ENCODE measurements at regions not wholly inside any gene's neighbourhood (a gene's known extent, or its start where the extent isn't known, plus 50 kb on each side); places are given as distances from the start of the nearest gene placed in this dataset.

GRCh38 chr2:207353836-207354235 is 175.9 kb upstream of the CREB1 start:
- H3K9me3 Mint-ChIP-seq: peaks cover 0 to 3% (median 0%) of the 10 kb centered on the region in 7 donors
- Histone ChIP-seq H3K4me2 (replicated peaks; ENCODE audit: extremely low read depth, low read length, poor library complexity, severe bottlenecking) (no peak overlapping the region), H3K27ac (ENCODE audit: low read depth in 1 of 2, low read length in 2 of 2) (no peak overlapping the region), H3K9ac (ENCODE audit: insufficient read depth, low read length, poor library complexity, severe bottlenecking) (no peak overlapping the region), H3K9me3 (replicated peaks in 1 of 2; ENCODE audit: control insufficient read depth in 1 of 2, insufficient read depth in 1 of 2, low read length in 2 of 2) (no peaks in the 10 kb centered on the region), H3K27me3 (ENCODE audit: control insufficient read depth in 2 of 2, insufficient read depth in 2 of 2, low read length in 2 of 2) (no peaks in the 10 kb centered on the region), H3K4me3 (replicated peaks in 1 of 3; ENCODE audit: low read depth in 2 of 3, low read length in 3 of 3) (no peak overlapping the region), H4K20me1 (ENCODE audit: insufficient read depth, low read length) (no peaks in the 10 kb centered on the region), H2AFZ (ENCODE audit: insufficient read depth, low read depth, low read length, poor library complexity, severe bottlenecking) (no peak overlapping the region), H3K79me2 (ENCODE audit: insufficient read depth, low read length) (no peaks in the 10 kb centered on the region), H3K36me3 (replicated peaks in 1 of 2; ENCODE audit: control insufficient read depth in 1 of 2, insufficient read depth in 2 of 2, low read length in 2 of 2) (no peaks in the 10 kb centered on the region), H3K4me1 (ENCODE audit: control insufficient read depth in 1 of 2, insufficient read depth in 2 of 2, low read length in 2 of 2) (no peaks in the 10 kb centered on the region)
- H3K4me3 Mint-ChIP-seq: no peak overlapping the region
- no CpG with 5 or more reads among the region's 1 CpG for WGBS (ENCODE audit: insufficient coverage)
- H3K36me3 Mint-ChIP-seq: no peaks in the 10 kb centered on the region
- H3K27ac Mint-ChIP-seq: no peak overlapping the region
- intact Hi-C loops (cut with micrococcal nuclease): no loop called here
- DNase-seq: no peak
- peaks cover 0 to 4% (median 2%) of the 10 kb centered on the region in 3 donors for H3K27me3 Mint-ChIP-seq (ENCODE audit: low read depth in 3 of 3)
- no peak for TF ChIP-seq CTCF (IDR thresholded peaks at IDR 0.05)
- peaks cover 5% of the 10 kb centered on the region for H3K4me1 Mint-ChIP-seq

GRCh38 chr2:207354462-207354861 is 175.3 kb upstream of the CREB1 start:
- Histone ChIP-seq H3K4me2 (replicated peaks; ENCODE audit: extremely low read depth, low read length, poor library complexity, severe bottlenecking) (no peak overlapping the region), H3K27ac (ENCODE audit: low read depth in 1 of 2, low read length in 2 of 2) (no peak overlapping the region), H3K4me1 (ENCODE audit: control insufficient read depth in 1 of 2, insufficient read depth in 2 of 2, low read length in 2 of 2) (no peaks in the 10 kb centered on the region), H3K79me2 (ENCODE audit: insufficient read depth, low read length) (no peaks in the 10 kb centered on the region), H2AFZ (ENCODE audit: insufficient read depth, low read depth, low read length, poor library complexity, severe bottlenecking) (no peak overlapping the region), H3K27me3 (ENCODE audit: control insufficient read depth in 2 of 2, insufficient read depth in 2 of 2, low read length in 2 of 2) (no peaks in the 10 kb centered on the region), H3K9me3 (replicated peaks in 1 of 2; ENCODE audit: control insufficient read depth in 1 of 2, insufficient read depth in 1 of 2, low read length in 2 of 2) (no peaks in the 10 kb centered on the region), H3K4me3 (replicated peaks in 1 of 3; ENCODE audit: low read depth in 2 of 3, low read length in 3 of 3) (no peak overlapping the region), H4K20me1 (ENCODE audit: insufficient read depth, low read length) (no peaks in the 10 kb centered on the region), H3K36me3 (replicated peaks in 1 of 2; ENCODE audit: control insufficient read depth in 1 of 2, insufficient read depth in 2 of 2, low read length in 2 of 2) (no peaks in the 10 kb centered on the region), H3K9ac (ENCODE audit: insufficient read depth, low read length, poor library complexity, severe bottlenecking) (no peak overlapping the region)
- H3K36me3 Mint-ChIP-seq: no peaks in the 10 kb centered on the region
- peaks cover 0 to 4% (median 2%) of the 10 kb centered on the region in 3 donors for H3K27me3 Mint-ChIP-seq (ENCODE audit: low read depth in 3 of 3)
- peaks cover 0 to 3% (median 0%) of the 10 kb centered on the region in 7 donors for H3K9me3 Mint-ChIP-seq
- no peak overlapping the region for H3K4me3 Mint-ChIP-seq
- no peak for DNase-seq
- H3K4me1 Mint-ChIP-seq: peaks cover 5% of the 10 kb centered on the region
- intact Hi-C loops (cut with micrococcal nuclease): no loop called here
- WGBS (ENCODE audit: insufficient coverage): 100% methylated on average over 1 of the region's 1 CpG
- no peak for TF ChIP-seq CTCF (IDR thresholded peaks at IDR 0.05)
- H3K27ac Mint-ChIP-seq: no peak overlapping the region
